GM12892 (cell line): ENCODE measurements at regions not wholly inside any gene's neighbourhood (a gene's known extent, or its start where the extent isn't known, plus 50 kb on each side); places are given as distances from the start of the nearest gene placed in this dataset.

Experiments used
- POLR2A ChIP-seq: IDR thresholded peaks from 2 replicates; pipeline ENCODE4 v1.6.1; 2011; ENCODE audit warnings: low read depth, low read length, control low read depth
- POLR2AphosphoS5 ChIP-seq: IDR thresholded peaks from 2 replicates; pipeline ENCODE4 v1.6.1; 2011; ENCODE audit warnings: low read depth, low read length, control low read depth
- TAF1 ChIP-seq: IDR thresholded peaks from 2 replicates; pipeline ENCODE4 v1.6.1; 2011; ENCODE audit warnings: low read depth, mild to moderate bottlenecking, control low read depth, low read length, borderline replicate concordance

DNA sequence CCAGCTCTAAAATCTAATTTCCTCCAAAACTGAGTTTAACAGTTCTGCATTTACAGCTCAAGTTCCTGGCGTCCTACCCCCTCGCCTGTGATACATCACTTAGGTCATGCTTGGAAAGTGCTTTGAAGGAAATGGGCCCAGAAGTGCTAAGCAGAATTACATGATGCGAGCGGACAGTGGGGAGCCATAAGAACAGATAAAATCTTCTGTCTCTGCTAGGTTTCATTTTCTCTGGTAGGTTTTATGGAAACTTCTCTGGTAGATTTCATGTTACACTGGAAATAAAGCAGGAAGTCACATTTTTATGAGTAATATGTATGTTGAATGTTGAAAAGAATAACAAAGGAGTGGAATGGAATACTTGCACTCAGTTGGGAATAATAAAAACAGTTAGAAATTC lies 138.3 kb downstream of the ZDHHC21 start:
- TF ChIP-seq POLR2AphosphoS5 (no peak), POLR2A (no peak), TAF1 (no peak)
